Colonic mucosa (tissue), 4 donors: ENCODE measurements at regions not wholly inside any gene's neighbourhood (a gene's known extent, or its start where the extent isn't known, plus 50 kb on each side); places are given as distances from the start of the nearest gene placed in this dataset.
"Not testable (repeated sequence)": the region's sequence is repeated elsewhere in the genome, so short reads cannot be mapped to it uniquely, and the experiment has no call there.

Source experiments
- DNase-seq: peaks from one replicate; pipeline ENCODE4 v3.0.0-alpha.2; 2020
- H3K27ac ChIP-seq: fragments of 200-600 bp; one replicate; pipeline ENCODE4 v1.8.0; 2021
- H3K27me3 ChIP-seq: fragments of 200-600 bp; one replicate; pipeline ENCODE4 v1.8.0; 2021
- H3K36me3 ChIP-seq: fragments of 200-600 bp; one replicate; pipeline ENCODE4 v1.8.0; 2021
- H3K4me1 ChIP-seq: fragments of 200-600 bp; one replicate; pipeline ENCODE4 v1.8.0; 2021; ENCODE audit warnings: mild to moderate bottlenecking
- H3K4me3 ChIP-seq: fragments of 200-600 bp; one replicate; pipeline ENCODE4 v1.8.0; 2021
- H3K9ac ChIP-seq, 2 donors: one replicate each; pipeline ENCODE4 v1.7.0; 2013; ENCODE audit warnings: control low read depth in 2 of 2, low read depth in 2 of 2, low read length in 2 of 2
- H3K9me3 ChIP-seq: fragments of 200-600 bp; one replicate; pipeline ENCODE4 v1.8.0; 2021
- intact Hi-C: fragments of 100-400 bp; cut with DNase I; formaldehyde crosslinking; loops from one replicate; pipeline ENCODE4 v1.14.1; 2022
- TF ChIP-seq, protein P1 (sequence below): fragments of 200-600 bp; IDR thresholded peaks from one replicate; pipeline ENCODE4 v1.8.0; 2022; ENCODE audit warnings: antibody characterized with exemption, mild to moderate bottlenecking
- donor health status: healthy.
- donor health status: DM: no; HTN: no; CAD: no.
- donor health status: DM: no; HTN: no; CAD: no.

DNA sequence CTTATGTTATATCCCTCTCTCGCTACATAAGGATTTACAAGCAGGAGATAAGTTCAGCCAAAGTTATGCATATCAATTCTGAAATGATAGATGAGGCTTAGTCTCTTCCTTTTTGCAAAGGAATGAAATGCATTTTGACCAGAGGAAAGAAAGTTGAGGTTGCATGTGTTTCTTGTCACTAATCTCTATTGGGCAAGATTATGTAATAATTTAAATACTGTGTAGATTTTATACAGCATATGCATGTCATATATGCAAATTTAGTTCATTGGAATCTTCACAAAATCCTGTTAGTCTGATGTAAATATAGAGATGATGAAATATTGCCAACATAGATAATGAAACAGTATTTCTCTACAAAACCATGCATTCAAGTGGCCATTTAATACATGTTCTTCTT is 858.7 kb upstream of the RAG2 start:
- H3K27ac ChIP-seq = no peak overlapping the region
- no peaks in the 10 kb centered on the region for H3K4me1 ChIP-seq
- H3K9me3 ChIP-seq = no peaks in the 10 kb centered on the region
- no peak overlapping the region for H3K9ac ChIP-seq
- TF ChIP-seq, protein P1, sequence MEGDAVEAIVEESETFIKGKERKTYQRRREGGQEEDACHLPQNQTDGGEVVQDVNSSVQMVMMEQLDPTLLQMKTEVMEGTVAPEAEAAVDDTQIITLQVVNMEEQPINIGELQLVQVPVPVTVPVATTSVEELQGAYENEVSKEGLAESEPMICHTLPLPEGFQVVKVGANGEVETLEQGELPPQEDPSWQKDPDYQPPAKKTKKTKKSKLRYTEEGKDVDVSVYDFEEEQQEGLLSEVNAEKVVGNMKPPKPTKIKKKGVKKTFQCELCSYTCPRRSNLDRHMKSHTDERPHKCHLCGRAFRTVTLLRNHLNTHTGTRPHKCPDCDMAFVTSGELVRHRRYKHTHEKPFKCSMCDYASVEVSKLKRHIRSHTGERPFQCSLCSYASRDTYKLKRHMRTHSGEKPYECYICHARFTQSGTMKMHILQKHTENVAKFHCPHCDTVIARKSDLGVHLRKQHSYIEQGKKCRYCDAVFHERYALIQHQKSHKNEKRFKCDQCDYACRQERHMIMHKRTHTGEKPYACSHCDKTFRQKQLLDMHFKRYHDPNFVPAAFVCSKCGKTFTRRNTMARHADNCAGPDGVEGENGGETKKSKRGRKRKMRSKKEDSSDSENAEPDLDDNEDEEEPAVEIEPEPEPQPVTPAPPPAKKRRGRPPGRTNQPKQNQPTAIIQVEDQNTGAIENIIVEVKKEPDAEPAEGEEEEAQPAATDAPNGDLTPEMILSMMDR = no peak
- DNase-seq = no peak
- H3K36me3 ChIP-seq = no peaks in the 10 kb centered on the region
- no peak overlapping the region for H3K4me3 ChIP-seq
- H3K27me3 ChIP-seq = no peaks in the 10 kb centered on the region
- intact Hi-C loops = no loop called here

DNA sequence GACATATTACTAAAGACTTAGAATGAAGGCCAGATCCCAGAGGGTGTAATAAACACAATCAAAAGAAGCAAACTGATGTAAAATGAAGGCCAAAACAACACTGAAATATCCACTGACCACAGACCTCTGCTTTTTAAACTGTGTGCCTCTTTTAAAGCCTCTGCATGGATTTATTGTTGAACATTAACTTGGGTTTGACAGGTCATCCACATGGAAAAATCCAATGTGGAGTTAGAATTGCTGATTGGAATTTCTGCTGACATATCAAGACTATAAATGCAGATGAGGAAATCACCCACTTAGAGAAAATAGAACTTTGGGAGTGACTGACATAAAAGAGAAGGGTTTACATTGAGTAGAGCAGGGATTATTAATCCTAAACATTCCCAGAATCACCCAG is 853.9 kb upstream of the RAG2 start:
- DNase-seq = no peak
- Histone ChIP-seq H3K27ac (no peak overlapping the region), H3K36me3 (no peaks in the 10 kb centered on the region), H3K4me1 (no peaks in the 10 kb centered on the region), H3K9me3 (no peaks in the 10 kb centered on the region), H3K27me3 (no peaks in the 10 kb centered on the region), H3K4me3 (no peak overlapping the region), H3K9ac (no peak overlapping the region)
- intact Hi-C loops = no loop called here
- TF ChIP-seq, protein P1 = no peak

DNA sequence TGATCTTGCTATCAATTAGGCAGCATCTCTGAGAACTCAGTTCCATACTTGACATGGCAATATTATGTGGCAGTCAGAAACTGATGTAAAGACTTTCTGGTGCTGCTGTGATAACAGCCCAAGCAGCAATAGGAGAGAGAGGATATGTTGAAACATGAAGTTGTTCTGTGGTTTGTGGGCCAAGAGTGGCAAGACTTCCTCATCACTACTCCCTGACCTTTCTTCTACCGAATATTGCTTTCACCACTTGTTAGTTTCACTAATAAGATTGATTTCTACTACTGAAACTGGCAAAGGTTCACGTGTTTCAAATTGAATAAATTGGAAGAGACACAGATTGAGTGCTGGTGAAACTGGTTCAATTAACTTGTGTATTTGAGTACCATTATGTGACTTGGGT is 852.6 kb upstream of the RAG2 start:
- H3K27ac ChIP-seq = no peak overlapping the region
- intact Hi-C loops = no loop called here

DNA sequence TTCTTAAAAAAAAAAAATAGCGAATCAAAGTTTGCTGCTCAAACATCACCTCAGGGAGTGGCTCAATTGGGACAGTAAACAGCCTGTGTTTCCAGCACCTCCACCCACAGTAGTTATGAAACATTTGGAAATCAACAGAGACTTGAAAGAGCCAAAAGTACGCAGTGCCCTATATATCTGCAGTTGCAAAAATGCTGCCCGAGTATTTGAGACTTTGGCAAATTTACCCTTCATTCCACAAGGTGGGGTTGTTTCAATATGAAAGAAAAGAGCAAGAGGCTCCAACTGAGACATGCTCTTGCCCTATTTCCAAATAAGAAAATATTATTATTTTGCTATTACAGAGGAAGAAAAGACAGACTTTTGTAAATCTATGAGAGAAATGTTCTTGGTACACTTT is 851.1 kb upstream of the RAG2 start:
- TF ChIP-seq, protein P1 = no peak
- DNase-seq = no peak
- no peaks in the 10 kb centered on the region for H3K9me3 ChIP-seq
- no peak overlapping the region for H3K4me3 ChIP-seq
- H3K36me3 ChIP-seq = no peaks in the 10 kb centered on the region
- no peak overlapping the region for H3K27ac ChIP-seq
- no peaks in the 10 kb centered on the region for H3K4me1 ChIP-seq
- H3K27me3 ChIP-seq = no peaks in the 10 kb centered on the region
- intact Hi-C loops = no loop called here
- no peak overlapping the region for H3K9ac ChIP-seq

More for the DNA sequence above, 852.6 kb upstream of the RAG2 start:
- TF ChIP-seq, protein P1 = no peak
- no peaks in the 10 kb centered on the region for H3K36me3 ChIP-seq
- DNase-seq = no peak
- no peak overlapping the region for H3K4me3 ChIP-seq
- H3K27me3 ChIP-seq = no peaks in the 10 kb centered on the region
- no peak overlapping the region for H3K9ac ChIP-seq
- no peaks in the 10 kb centered on the region for H3K4me1 ChIP-seq
- no peaks in the 10 kb centered on the region for H3K9me3 ChIP-seq

DNA sequence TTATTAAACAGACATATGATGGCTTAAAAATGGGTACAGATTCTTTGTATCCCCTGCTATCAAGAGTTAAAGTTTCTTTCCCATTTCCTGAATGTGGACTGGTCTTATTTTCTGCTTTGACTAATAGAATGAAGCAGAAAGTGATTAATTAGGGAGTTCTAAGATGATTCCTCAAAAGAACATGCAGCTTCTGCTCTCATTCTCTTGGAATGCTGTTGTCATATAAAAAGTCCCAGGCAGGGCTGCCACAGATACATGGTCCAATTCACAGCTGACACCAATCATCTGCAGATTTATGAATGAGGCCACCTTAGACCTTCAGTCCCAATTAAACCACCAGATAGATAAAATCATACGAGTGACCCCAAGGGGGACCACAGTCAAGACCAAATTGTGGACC is 844.5 kb upstream of the RAG2 start:
- DNase-seq = no peak
- TF ChIP-seq, protein P1 = no peak
- H3K9me3 ChIP-seq = no peaks in the 10 kb centered on the region
- H3K36me3 ChIP-seq = no peaks in the 10 kb centered on the region
- intact Hi-C loops = no loop called here
- H3K4me3 ChIP-seq = no peak overlapping the region
- H3K4me1 ChIP-seq = no peaks in the 10 kb centered on the region
- no peak overlapping the region for H3K27ac ChIP-seq
- H3K9ac ChIP-seq = no peak overlapping the region
- H3K27me3 ChIP-seq = no peaks in the 10 kb centered on the region

DNA sequence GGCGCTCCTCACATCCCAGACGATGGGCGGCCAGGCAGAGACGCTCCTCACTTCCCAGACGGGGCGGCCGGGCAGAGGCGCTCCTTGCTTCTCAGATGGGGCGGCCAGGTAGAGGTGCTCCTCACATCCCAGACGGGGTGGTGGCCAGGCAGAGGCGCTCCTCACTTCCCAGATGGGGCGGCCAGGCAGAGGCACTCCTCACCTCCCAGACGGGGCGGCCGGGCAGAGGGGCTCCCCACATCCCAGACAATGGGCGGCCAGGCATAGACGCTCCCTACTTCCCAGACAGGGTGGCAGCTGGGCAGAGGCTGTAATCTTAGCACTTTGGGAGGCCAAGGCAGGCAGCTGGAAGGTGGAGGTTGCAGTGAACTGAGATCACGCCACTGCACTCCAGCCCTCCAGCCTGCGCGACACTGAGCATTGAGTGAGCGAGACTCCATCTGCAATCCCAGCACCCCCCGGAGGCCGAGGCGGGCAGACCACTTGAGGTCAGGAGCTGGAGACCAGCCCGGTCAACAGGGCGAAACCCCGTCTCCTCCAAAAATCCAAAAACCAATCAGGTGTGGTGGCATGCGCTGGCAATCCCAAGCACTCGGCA is 833.7 kb upstream of the RAG2 start:
- DNase-seq, H3K36me3 ChIP-seq, H3K9me3 ChIP-seq, intact Hi-C loops, H3K4me1 ChIP-seq, H3K4me3 ChIP-seq, H3K27me3 ChIP-seq, H3K27ac ChIP-seq, H3K9ac ChIP-seq: not testable (repeated sequence)

DNA sequence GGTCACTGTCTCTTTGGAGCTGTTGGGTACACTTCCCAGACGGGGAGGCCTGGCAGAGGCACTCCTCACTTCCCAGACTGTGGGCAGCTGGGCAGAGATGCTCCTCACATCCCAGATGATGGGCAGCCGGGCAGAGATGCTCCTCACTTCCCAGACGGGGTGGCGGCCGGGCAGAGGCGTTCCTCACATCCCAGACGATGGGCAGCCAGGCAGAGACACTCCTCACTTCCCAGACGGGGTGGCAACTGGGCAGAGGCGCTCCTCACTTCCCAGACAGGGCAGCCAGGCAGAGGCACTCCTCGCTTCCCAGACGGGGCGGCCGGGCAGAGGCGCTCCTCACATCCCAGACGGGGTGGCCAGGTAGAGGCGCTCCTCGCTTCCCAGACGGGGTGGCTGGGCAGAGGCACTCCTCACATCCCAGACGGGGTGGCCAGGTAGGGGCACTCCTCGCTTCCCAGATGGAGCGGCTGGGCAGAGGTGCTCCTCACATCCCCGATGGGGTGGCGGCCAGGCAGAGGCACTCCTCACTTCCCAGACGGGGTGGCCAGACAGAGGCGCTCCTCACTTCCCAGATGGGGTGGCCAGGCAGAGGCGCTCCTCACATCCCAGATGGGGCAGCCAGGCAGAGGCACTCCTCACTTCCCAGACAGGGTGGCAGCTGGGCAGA is 833.1 kb upstream of the RAG2 start:
- H3K4me1 ChIP-seq, H3K36me3 ChIP-seq, H3K27ac ChIP-seq, DNase-seq, intact Hi-C loops, H3K27me3 ChIP-seq, H3K9ac ChIP-seq, H3K9me3 ChIP-seq, H3K4me3 ChIP-seq: not testable (repeated sequence)
